ENCODE measurements at regions not wholly inside any gene's neighbourhood (a gene's known extent, or its start where the extent isn't known, plus 50 kb on each side); places are given as distances from the start of the nearest gene placed in this dataset.
"Not testable (repeated sequence)": the region's sequence is repeated elsewhere in the genome, so short reads cannot be mapped to it uniquely, and the experiment has no call there.

DNA sequence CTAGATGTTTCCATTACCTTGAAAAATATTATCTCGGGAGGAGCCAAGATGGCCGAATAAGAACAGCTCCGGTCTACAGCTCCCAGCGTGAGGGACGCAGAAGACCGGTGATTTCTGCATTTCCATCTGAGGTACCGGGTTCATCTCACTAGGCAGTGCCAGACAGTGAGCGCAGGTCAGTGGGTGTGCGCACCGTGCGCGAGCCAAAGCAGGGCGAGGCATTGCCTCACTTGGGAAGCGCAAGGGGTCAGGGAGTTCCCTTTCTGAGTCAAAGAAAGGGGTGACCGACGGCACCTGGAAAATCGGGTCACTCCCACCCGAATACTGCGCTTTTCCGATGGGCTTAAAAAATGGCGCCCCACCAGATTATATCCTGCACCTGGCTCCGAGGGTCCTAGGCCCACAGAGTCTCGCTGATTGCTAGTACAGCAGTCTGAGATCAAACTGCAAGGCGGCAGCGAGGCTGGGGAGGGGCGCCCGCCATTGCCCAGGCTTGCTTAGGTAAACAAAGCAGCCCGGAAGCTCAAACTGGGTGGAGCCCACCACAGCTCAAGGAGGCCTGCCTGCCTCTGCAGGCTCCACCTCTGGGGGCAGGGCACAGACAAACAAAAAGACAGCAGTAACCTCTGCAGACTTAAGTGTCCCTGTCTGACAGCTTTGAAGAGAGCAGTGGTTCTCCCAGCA is 367.8 kb downstream of the NR2F1-AS1 start:
- DNase-seq: not testable (repeated sequence)

DNA sequence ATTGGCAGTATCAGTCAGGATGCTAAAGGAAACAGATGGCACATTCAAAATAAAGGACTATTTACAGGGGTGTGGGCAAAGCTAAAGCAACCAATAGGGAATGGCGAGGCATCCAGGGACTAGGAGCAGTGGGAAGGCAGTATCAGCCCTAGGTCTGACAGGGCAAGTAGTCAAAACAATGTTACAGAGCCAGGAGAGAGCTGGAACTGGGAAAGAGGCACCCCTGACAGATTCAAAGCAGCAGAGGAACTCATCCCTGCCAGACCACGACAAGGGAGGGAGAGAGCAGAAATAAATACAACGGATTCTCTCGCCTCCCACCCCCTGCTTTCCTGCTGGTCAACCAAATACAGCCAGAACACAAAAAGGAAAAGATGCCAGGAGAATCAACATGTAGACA is 371.5 kb downstream of the NR2F1-AS1 start:
- DNase-seq: no peak

DNA sequence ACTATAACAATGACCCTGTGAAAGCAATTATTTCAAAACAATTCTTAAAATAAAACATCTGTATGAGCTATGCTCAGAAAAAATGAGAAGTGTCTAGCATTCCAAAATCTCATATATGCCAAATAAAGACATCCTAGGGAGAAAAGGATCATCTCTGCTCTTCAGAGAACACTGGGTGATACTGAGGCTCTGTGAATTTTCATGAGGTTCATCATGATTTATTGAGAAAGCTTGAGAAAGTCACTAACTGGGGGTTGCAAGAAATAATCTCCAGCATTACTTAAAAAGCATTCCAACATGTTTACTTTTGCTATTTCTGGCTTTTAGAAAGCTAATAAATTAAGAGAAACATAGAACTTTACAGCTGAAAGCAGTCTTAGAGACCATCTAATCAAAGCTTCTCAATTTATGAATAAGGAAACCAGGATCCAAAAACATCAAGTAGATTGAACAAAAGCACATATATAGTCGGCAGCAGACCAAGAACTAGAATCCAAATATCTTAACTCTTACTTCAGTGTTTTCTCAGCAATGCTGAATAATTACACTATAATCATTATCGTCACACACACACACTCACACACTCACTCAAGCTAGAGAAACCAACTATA is 372.8 kb downstream of the NR2F1-AS1 start:
- no peak for DNase-seq

DNA sequence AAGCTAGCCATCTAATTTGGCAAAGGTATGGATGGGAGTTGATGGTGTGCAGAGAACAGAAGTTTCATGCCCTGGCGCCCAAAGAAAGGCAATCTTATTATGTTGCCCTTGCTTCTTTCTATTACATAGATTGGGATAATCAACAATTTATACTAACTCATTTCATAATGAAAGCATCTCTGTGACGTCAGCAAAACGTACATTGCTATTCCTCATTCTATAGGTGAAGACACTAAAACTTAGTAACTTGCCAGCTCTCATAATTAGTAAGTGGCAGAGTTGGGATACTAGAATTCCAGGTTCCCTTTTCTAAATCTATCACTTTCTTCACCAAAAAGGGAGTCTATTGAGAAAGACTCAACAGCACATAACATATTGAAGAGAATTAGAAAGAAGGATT is 374.8 kb downstream of the NR2F1-AS1 start:
- DNase-seq: no peak

DNA sequence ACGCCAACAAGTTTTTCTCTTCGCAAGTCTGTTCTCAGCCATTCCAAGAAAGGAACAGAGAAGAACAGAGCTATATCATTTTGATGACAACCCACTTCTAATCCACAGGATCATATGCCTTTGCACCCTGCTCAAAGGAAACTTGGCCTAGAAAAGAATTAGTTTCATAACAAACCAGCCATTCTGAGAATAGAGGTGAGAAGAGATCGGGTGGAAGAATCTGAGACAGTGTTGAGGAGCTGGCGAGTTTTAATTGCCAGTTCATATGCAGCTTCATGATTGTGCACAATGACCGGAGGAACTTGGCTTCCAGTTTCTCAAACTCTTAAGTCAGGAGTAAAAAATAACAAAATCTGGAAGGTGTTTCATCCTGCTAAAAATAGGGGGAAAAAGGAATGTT is 380.0 kb downstream of the NR2F1-AS1 start:
- DNase-seq: no peak

DNA sequence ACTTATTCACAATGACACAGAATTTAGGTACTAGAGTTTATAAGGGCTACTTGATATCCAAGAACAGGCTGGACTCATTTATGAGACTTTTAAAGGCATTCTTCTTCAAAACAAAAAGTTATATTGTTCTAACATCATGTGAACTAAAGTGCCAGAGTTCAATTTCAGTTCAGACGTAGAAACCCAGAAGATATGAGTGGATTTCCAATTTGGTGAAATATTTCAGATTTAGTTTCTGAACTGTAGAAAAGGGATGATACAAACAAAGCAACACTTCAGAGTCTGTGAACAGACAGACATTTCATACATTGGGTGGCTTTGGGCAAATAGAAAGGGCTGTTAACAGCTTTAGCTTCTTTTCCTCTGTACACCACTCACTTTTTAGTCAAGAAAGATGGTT is 384.0 kb downstream of the NR2F1-AS1 start:
- no peak for DNase-seq

DNA sequence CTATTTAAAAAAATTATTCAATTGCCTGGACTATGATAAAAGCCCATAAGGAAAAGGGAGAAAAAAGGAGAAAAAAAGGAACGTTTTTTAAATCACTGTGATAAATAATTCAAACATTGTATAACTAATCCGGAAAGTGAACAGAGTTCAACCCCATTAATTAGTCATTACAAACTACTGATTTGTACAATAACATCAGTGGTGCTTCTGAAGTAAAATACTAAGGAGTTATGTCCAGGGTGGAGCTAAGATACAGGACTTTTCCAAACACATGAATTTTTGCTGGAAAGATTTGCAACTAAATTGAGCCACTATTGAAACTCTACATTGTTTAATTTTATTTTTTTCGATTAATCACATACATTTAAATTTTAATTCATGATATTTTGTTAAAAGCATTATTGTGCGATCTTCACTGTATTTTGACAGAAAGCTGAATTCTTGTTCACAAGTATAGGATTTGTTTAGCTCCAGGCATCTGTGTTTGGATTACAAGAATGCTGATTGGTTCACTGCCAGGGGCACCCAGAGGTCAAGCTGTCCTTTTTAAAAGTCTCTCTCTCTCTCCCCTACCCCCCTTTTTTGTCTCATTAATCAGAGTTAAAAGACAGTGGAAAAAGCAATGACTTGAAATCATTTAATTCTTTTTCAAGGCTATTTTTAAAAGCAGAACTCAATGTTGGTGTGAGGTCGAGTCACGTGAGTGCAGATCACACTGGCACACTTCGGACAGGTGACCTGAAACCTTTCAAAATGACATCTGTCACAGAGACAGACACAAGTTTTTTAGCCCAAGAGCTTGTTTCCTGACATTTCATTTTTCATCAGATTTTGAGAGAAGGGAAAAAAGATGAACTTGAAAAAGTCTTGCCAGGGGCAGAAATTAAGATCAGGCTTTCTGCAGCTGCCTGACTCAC is 387.3 kb downstream of the NR2F1-AS1 start:
- no peak for DNase-seq

DNA sequence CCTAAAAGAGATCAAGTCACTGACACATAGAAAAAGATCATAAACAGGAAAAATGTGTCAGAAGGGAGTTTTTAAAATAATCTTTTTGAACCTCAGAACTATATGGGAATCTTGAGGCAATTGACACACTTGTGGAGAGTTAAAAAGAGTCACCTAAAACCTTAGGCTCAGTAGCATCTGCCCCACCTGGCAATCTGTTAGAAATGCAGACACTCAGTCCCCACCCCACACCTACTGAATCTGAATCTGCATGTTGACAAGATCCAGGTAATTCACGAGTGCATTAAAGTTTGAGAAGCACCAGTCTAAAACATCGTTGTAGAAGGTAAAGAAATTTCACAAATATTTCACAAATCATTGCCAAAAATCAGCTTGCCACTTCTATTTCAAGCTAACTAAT is 388.3 kb downstream of the NR2F1-AS1 start:
- no peak for DNase-seq

DNA sequence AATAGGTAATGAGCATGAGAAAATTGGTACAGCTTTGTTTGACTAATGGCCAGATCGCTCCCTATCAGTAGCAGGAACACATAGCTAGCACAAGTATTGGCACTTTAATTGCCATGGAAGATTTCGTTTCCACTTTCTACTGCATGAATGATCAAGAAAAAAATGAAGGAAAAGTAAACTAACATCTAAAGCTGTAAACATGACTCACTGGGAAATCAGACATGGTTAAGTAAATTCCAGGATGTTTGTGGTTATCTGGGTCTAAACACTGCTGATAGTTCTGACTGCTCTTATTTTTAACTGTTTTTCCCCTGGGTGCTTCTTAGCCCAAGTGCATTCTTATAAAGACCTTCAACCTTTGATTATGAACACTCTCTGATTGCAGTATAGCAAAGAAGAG is 388.9 kb downstream of the NR2F1-AS1 start:
- DNase-seq: no peak

DNA sequence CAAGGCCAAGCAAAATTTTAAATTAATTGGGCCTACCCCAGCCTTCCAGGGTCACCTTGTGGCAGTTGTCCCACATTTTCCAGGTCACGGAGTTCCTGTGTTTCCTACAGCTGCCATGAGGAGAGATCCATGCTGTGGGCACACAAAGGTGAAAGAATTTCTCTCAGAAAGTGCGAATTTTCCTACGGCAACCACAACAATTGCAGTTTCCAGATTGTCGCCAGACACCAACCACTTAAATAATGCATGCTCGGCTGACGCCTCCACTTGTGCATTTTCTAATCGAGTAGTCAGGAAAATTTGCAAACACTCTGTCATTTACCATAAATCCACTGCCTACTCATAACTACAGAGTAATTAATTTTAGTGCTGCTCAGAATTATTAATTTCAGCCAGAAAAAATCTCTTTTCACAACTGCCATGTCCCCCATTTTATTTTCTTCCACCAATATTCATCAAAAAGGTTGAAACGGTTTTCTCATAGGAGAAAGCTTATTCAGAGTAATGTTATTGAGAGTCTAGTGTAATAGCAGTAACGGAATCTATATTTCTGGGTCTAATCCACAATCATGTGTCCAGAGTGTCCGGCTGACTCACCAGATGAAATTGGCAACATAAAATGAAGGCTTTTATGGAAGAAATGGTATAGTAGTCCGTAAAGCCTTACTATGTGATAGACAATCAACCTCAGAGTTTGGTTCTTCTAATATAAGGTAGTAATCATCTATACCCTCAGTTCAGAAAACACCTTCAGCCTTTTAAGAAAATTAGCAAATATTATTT is 389.8 kb downstream of the NR2F1-AS1 start:
- DNase-seq: no peak

DNA sequence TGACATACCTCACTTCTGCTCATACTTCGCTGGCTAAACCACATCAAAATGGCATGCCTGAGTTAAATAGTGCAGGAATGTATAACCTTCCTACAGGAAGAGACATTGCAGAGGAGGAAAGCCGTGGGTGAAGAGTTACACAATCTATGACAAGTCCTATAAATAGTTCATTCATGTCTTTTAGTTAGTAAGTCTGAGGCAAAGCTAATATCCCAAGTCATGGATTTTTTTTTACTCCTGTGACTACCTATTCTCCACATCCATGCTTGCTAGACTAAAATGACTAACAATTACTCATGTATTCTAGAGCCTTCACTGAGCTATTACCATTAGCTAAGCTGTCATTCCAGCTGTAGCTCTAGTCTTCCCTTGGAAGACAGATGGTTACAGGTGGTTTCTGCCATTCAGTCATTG is 391.3 kb downstream of the NR2F1-AS1 start:
- no peak for DNase-seq

DNA sequence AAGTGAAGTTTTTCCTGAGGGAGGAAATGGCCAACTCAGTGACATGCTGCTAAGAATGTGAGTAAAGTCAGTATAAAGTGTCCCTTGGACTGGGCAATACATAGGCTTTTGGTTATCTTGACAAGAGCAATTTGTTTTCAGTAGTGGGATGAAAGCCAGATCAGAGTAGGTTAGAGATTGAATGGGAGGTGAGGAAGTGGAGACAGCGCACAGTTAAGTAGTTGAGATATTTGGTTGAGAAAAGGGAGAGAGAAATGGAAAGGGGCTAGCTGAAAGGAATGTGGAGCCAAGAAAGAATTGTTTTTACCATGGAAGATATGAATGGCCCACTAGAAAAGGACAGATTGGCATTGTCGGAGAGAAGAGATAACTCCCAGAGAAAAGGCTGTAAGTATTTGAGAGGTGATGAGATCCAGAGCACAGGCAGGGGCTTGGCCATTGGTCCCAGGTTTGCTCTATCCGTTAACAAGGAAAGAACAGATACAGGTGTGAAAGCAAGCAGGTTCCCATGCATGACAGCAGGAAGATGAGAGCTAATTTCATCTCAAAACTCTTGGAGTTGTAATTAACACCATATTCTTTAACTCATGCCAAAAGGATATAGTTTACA is 392.0 kb downstream of the NR2F1-AS1 start:
- no peak for DNase-seq

DNA sequence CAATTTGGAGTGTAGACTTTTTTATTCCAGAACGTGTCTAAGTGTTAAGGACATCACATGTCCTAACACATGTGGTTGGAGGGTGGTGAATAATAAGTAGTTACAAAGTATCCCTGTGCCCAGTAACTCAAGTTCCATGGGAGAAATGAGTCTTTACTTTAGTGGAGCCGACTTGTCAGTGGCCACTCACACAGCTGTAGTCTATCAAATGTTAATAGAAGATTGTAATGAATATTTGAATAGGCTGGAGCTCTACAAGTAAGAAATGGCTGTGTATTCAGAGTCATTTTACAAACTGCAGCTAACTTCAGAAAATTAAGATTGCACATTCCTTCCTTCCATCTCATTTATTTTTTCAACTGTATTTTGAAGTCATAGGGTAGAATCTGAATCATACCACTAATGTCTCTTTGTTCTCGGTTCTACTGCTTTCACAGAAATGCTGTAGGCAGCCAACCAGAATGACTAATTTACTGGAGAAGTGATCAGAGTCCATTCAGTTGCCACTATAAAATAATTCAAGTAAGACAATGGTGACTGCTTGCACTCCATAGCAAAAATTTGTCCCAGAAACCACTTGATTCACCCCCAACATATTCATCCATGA is 394.8 kb downstream of the NR2F1-AS1 start:
- no peak for DNase-seq

DNA sequence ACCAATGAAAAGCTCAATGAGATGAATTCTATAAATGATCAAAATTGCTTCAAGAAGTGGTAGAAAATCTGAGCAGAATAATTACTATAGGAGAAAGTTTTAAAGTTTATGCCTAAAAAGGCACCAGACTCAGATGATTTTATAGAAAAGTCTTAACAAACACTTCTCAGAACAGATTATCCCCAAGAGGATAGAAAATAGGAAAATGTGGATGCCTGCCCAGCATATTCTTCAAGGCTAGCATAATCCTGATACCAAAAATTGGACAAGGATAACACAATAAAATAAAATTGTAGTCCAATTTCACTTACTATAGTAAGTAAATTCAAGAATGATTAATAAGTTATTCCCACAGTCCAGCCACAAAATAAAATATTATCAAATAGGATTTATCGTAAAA is 397.0 kb downstream of the NR2F1-AS1 start:
- no peak for DNase-seq

DNA sequence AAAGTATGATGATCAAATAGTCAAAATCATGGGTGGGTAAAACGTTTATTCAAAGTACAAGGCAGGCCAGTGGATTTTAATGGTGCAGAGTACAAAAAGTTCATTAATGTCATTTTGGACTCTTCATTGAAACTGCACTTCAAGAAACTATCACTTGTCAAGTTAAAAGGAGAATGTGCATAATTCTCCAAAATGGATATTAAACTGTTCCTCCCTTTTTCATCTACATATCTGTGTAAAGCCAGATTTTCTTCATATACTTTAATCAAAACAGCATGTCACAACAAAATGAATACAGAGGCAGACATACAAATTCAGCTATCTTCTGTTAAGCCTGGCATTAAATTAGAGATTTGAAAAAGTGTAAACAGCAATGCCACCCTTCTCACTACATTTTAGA is 401.6 kb downstream of the NR2F1-AS1 start:
- no peak for DNase-seq

DNA sequence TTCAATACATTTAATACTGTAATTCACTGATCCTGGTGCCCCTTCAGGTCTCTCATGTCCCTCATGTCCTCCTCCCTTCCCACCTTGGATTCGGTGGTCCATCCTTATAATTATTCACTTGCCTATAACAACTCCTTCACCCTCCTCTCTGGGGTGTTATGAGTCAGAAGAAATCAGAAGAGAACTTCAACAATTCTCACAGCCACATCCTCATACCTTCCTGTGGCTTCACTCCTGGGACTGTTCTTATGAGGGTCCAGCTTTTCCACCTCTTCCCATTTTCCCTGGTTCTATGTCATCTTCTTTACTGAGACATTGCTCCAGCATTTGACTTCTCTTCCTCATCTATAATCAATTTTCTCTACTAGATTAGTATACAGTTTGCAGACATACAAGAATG is 406.1 kb downstream of the NR2F1-AS1 start:
- no peak for DNase-seq

DNA sequence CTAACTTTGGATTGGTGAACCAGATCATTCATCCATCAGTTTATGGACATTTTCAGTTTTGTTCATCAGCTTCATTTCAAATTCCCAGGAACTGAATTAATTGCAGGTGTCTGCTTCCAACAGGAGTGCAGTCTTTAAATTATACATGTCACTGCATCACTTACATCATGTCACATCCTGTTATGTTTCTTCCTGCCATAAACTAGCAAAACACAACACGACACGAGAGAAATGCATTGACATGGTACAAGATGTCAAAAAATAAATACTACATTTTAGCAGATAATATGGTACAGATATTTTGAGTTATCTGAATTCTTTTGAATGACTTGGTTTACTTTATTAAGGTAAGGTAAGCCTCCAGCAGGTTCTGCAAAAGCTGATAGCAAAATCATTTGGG is 415.5 kb downstream of the NR2F1-AS1 start:
- DNase-seq: no peak

DNA sequence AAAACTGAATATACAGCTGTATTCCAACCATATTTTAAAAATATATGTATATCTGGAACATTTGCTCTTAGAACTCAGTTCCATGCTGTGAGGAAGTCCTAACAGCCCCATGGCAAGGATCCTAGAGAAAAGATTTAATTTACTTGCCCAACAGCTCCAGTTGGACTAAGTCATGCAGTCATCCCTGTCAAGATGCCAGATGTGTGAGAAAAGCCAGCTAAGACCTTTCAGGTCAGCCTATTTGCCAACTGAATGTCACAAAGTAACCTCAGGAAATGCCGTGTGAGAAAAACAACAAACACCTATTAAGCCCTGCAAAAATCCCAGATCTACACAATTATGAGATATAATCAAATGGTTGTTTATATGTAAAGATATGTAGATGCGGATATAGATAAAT is 416.3 kb downstream of the NR2F1-AS1 start:
- DNase-seq: no peak

DNA sequence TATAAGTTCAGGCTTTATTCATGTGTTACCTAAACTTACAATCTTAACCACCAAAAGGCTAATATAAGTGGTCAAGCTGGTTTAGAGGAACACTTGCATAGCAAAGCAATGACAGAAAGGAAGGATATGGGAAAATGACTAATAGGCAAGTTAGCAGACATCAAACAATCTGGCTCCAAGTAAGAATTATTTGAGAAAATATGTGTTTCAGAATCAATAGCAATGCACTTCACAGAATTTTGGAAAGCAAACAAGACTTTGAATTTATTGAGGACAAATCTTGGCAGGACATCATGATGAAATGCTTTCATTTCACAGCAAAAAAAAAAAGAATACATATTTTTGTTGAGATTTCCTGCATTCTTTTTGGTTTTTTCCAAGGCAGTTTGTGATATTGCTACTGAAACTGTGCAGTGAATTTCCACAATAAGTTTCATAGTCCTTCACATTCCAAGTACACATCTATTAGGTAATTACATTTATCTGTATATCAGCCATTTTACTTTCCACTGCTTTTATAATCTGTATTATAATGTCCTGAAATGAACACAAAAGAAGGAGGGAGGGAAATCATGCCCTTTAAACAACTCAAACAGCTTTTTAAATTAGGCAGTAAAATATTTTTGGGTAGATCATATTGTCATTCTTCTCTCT is 417.9 kb downstream of the NR2F1-AS1 start:
- no peak for DNase-seq

DNA sequence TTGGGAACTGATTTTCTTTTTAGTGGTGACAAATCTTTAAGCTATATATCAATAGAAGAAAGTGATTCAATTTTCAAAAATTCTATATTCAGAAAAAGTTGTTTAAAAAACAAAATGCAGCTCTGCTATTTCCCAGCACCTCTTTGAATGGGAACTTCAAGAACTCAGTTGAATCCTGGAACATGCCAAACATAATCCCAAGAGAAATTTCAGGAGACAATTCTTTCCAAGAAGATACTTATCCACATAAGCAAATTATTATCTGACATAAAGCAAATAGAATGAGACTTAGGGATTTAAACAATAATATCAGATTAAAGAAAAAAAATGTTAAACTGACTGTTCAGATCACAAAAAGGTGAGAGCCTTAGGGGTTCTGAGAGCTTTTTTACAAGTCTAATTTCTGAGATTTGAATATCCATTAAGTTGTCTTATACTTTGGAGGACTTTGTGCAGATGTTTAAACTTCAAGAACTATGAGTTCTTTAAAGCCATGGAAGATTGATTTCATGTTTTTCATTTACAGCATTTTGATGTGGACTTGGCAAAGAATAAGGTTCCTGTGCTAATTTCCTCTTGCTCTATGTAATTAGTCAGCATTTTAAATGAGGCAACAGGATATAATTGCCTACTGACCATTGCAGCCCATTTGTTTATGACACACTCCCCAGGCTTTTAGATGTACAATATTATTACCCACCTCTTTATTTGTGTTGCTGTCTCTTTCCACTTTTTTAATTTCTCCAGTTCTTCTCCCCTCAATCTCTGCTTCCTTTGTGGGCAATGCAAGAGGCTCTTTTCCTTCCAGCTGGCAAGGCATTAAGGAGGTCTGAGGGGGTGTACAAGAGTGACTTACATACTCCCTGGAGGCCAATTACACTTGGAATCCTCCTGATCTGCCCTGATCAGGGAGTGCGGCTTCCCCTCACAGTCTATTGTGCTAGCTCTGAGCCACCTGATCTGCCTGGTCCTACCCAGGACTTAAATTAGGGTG is 419.1 kb downstream of the NR2F1-AS1 start:
- no peak for DNase-seq
